EH (cell line): ENCODE measurements at regions not wholly inside any gene's neighbourhood (a gene's known extent, or its start where the extent isn't known, plus 50 kb on each side); places are given as distances from the start of the nearest gene placed in this dataset.
"Not testable (repeated sequence)": the region's sequence is repeated elsewhere in the genome, so short reads cannot be mapped to it uniquely, and the experiment has no call there.

Experiments used
- DNase-seq: peaks from one replicate; pipeline ENCODE4 v3.0.0-alpha.2; 2015; ENCODE audit warnings: low read depth

DNA sequence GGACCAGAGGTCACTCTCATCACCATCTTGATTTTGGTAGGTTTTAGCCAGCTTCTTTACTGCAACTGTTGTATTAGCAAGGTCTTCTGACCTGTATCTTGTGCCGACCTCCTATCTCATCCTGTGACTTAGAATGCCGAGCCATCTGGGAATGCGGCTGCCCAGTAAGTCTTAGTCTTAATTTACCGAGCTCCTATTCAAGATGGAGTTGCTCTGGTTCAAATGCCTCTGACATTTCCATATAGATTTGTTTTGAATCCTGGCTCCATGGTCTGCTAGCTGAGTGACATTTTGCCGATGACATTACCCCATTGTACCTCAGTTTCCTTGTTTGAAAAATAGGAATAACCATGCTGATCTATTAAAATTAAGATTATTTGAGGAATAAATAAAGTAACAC is 193.9 kb upstream of the HMCN1 start:
- DNase-seq, result no peak

- DNase-seq, result peak; percentile 20
Observed at GRCh38 chr1:185539277-185539943, 194.8 kb upstream of the HMCN1 start.

DNA sequence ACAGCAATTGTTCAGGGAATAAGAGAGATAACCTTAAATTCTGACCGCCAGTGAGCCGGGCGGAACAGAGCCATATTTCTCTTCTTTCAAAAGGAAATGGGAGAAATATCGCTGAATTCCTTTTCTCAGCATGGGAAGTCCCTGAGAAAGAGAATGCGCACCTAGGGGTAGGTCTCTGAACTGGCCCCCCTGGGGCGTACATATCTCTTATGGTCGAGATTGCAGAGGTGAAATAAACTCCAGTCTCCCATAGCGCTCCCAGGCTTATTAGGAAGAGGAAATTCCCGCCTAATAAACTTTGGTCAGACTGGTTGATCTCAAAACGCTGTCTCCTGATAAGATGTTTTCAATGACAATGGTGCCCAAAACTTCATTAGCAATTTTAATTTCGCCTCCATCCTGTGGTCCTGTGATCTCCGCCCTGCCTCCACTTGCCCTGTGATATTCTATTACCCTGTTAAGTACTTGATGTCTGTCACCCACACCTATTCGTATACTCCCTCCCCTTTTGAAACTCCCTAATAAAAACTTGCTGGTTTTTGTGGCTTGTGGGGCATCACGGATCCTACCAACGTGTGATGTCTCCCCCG is 195.8 kb upstream of the HMCN1 start:
- not testable (repeated sequence) for DNase-seq

- no peak for DNase-seq
Observed at GRCh38 chr1:185537596-185537995, 196.6 kb upstream of the HMCN1 start.

GRCh38 chr1:185536165-185536920 is 197.8 kb upstream of the HMCN1 start:
- no peak for DNase-seq

DNA sequence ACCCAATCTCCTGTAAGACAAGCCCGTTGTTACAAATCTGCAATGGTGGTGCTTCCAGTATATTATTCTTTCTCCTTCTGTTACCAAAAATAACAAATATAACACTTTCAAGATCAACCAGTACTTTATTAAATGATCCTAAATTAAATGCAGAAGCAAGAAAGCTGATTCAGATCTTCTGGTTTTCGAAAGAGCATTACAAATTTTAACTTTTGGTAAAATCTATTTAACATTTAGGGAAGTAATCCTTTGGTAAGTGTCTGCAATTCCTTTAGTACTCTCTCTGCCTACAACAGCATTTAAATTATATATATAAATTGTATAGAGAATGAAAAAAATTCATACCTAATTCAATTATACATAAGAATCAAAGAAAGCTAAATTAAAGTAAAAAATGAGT is 198.6 kb upstream of the HMCN1 start:
- DNase-seq, result no peak

GRCh38 chr1:185534801-185535200 is 199.4 kb upstream of the HMCN1 start:
- DNase-seq, result no peak

- DNase-seq, result peak; percentile 4
Observed at GRCh38 chr1:185533596-185533995, 200.6 kb upstream of the HMCN1 start.

- DNase-seq, result peak; percentile 50
Observed at GRCh38 chr1:185532856-185533255, 201.3 kb upstream of the HMCN1 start.

GRCh38 chr1:185531838-185532237 is 202.4 kb upstream of the HMCN1 start:
- no peak for DNase-seq

- no peak for DNase-seq
Observed at GRCh38 chr1:185530215-185530614, 204.0 kb upstream of the HMCN1 start.

DNA sequence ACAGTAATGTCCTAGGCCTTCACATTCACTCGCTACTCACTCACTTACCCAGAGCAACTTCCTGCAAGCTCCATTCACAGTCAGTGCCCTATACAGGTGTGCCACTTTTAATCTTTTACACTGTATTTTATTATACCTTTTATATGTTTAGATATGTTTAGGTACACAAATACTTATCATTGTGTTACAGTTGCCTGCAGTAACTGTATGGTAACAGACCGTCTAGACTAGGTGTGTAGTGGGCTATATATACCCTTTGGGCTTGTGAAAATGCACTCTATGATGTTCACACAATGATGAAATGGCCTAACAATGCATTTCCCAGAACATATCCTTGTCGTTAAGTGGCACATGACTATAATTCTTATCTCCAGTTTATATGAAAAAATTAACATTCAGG is 204.5 kb upstream of the HMCN1 start:
- no peak for DNase-seq

DNA sequence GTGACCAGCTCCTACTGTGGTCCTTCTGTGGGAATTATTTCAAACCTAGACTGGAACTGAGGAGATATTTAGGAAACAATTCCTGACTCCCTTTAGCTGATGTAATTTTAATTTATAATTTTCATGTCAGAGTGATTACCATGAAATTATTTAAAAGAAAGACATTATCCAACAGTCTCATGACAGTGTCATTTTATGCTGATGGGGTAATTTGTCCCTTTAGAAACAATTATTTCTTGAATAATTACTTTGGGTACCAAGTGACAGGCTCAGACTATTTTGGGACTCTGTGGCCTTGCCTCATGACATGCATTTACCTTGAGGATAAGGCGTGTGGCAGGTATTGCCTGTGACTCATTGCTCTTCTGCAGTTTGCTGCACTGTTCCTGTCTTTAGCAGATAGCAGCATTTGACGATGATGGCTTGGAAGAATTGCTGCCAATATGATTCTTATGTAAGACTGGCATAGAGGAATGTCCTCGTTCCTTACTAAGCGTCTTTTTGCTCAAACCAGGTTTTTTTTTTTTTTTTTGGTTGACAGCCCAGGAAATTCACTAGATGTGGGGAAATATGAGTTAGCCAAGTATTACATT is 206.0 kb upstream of the HMCN1 start:
- no peak for DNase-seq

GRCh38 chr1:185526344-185527307 is 207.6 kb upstream of the HMCN1 start:
- DNase-seq, result no peak

GRCh38 chr1:185520188-185520920 is 203.3 kb upstream of the IVNS1ABP start:
- peak; percentile 77 for DNase-seq

DNA sequence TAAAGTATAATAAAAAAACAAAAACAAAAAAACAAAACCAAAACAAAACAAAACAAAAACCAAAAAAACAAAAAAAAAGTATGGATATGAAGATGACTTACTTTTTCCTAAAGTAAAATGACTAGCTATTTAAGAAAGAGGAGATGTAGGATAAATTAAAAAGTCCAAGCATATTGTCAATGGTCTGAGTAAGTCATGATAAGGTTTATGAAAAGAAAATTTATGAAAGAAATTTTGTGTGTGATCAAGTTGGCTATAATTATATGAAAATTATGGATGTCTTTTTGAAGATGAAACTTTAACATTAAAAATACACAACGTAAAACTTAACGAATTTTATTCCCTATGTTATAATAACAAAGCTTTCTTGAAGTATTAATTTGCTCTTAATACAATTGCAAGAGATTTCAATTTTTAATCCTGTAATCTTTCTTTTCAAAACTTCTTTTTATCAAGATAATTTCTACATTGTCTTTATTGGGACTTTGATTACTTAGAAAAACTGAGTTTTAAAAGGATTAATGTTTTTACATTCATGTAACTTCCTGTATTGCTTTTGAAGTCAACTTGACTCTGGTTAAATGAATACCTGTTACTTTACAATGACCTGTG is 200.9 kb upstream of the IVNS1ABP start:
- DNase-seq, result no peak

GRCh38 chr1:185517301-185517700 is 200.3 kb upstream of the IVNS1ABP start:
- DNase-seq, result not testable (repeated sequence)

DNA sequence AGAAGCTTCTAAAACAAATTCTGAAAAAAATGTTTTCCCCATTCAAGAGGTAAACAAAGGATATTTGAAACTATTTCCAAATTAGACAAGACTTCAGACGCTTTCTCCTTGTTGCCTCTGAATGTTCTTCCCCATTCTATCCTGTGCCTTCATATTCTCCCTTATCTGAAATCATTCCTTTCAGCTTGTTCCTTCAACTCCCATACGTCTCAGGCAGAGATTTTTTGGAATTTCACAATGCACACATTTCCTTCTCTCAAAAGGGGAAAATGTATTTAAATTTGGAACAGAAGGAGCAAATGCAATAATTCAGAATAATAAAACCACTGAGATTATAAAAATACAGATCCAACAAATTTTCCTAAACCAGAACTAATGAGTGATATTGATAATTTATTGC is 198.7 kb upstream of the IVNS1ABP start:
- no peak for DNase-seq

DNA sequence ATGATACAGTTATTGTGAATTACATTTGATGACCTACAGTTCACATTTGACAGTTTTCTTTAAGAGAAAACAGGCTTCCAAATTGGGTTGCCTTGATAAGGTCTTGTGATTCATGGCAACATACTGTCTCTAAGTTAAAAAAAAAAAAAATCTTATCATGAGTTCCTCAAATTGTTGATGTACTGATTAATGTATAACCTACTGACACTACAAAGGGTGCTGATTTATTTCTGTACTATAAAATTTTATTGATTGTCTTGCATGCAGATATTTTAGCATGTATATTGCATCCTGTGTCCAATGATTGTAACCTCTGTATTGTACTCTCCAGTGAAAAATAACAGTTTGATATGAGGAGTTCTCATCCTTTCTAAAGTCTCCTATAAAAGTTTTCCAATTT is 197.3 kb upstream of the IVNS1ABP start:
- DNase-seq, result no peak

DNA sequence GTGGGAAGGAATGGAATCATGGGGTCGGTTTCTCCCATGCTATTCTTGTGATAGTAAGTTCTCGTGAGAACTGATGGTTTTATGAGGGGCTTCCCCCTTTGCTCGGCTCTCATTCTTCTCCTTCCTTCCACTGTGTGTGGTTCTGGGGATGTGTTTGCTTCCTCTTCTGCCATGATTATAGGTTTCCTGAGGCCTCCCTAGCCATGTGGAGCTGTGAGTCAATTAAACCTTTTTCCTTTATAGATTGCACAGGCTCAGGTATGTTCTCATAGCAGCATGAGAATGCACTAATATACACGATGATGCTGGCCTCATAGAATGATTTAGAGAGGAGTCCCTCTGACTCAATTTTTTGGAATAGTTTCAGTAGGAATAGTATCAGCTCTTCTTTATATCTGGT is 195.4 kb upstream of the IVNS1ABP start:
- DNase-seq, result no peak

- no peak for DNase-seq
Observed at GRCh38 chr1:185501099-185501498, 184.1 kb upstream of the IVNS1ABP start.
